HG03575 (cell line): ENCODE measurements at regions not wholly inside any gene's neighbourhood (a gene's known extent, or its start where the extent isn't known, plus 50 kb on each side); places are given as distances from the start of the nearest gene placed in this dataset.
"Not testable (repeated sequence)": the region's sequence is repeated elsewhere in the genome, so short reads cannot be mapped to it uniquely, and the experiment has no call there.

Experiments used
- ATAC-seq: cut with Tn5 transposase; IDR thresholded peaks from one replicate; pipeline ENCODE4 v1.9.1; 2021; ENCODE audit not compliant: unreplicated experiment, insufficient number of reproducible peaks, low FRiP score; ENCODE audit errors: extremely low read depth

GRCh38 chr9:90536094-90536493 is 106.5 kb downstream of the DIRAS2 start:
- not testable (repeated sequence) for ATAC-seq

GRCh38 chr9:90538566-90538965 is 104.1 kb downstream of the DIRAS2 start:
- ATAC-seq = no peak

- ATAC-seq = no peak
These were observed 103.3 kb downstream of the DIRAS2 start for GRCh38 chr9:90539286-90539685.

GRCh38 chr9:90540734-90541133 is 101.9 kb downstream of the DIRAS2 start:
- ATAC-seq = no peak

- no peak for ATAC-seq
These were observed 98.1 kb downstream of the DIRAS2 start for GRCh38 chr9:90544488-90544887.

- no peak for ATAC-seq
These were observed 96.4 kb downstream of the DIRAS2 start for GRCh38 chr9:90546200-90546599.

- no peak for ATAC-seq
These were observed 94.7 kb downstream of the DIRAS2 start for GRCh38 chr9:90547896-90548295.

- ATAC-seq = no peak
These were observed 90.3 kb downstream of the DIRAS2 start for GRCh38 chr9:90552317-90552716.

- ATAC-seq = no peak
These were observed 87.1 kb downstream of the DIRAS2 start for GRCh38 chr9:90555351-90556057.

- ATAC-seq = no peak
These were observed 85.5 kb downstream of the DIRAS2 start for GRCh38 chr9:90556897-90557675.

GRCh38 chr9:90559075-90560073 is 83.2 kb downstream of the DIRAS2 start:
- no peak for ATAC-seq
